ENCODE measurements at regions not wholly inside any gene's neighbourhood (a gene's known extent, or its start where the extent isn't known, plus 50 kb on each side); places are given as distances from the start of the nearest gene placed in this dataset.

- no peaks in the 10 kb centered on the region for H3K27me3 ChIP-seq
- TF ChIP-seq CTCF (IDR thresholded peaks at IDR 0.05): no peak
Observed at GRCh38 chr9:85182383-85182782, 512.9 kb downstream of the NTRK2 start.

GRCh38 chr9:85178474-85178873 is 508.9 kb downstream of the NTRK2 start:
- TF ChIP-seq CTCF (IDR thresholded peaks at IDR 0.05): no peak
- Histone ChIP-seq H3K36me3 (no peaks in the 10 kb centered on the region), H3K27ac (no peak overlapping the region), H3K9me3 (no peaks in the 10 kb centered on the region), H3K4me3 (no peak overlapping the region), H3K4me1 (no peaks in the 10 kb centered on the region), H3K27me3 (no peaks in the 10 kb centered on the region)
- DNase-seq (ENCODE audit: low spot score): no peak

More at GRCh38 chr9:85182383-85182782, 512.9 kb downstream of the NTRK2 start:
- DNase-seq (ENCODE audit: low spot score): no peak
- Histone ChIP-seq H3K36me3 (no peaks in the 10 kb centered on the region), H3K27ac (no peak overlapping the region), H3K4me1 (no peaks in the 10 kb centered on the region), H3K4me3 (no peak overlapping the region), H3K9me3 (no peaks in the 10 kb centered on the region)

- Histone ChIP-seq H3K9me3 (no peaks in the 10 kb centered on the region), H3K36me3 (no peaks in the 10 kb centered on the region), H3K27ac (no peak overlapping the region), H3K27me3 (no peaks in the 10 kb centered on the region), H3K4me3 (no peak overlapping the region), H3K4me1 (peaks cover 0 to 12% of the 10 kb centered on the region in 2 donors)
- no peak for TF ChIP-seq CTCF (IDR thresholded peaks at IDR 0.05)
- DNase-seq (ENCODE audit: low spot score): no peak
Observed at GRCh38 chr9:85173967-85174366, 504.4 kb downstream of the NTRK2 start.

GRCh38 chr9:85172001-85172978 is 502.8 kb downstream of the NTRK2 start:
- no peaks in the 10 kb centered on the region for H3K36me3 ChIP-seq

GRCh38 chr9:85171163-85171562 is 501.6 kb downstream of the NTRK2 start:
- H3K9me3 ChIP-seq: no peaks in the 10 kb centered on the region
- no peak for DNase-seq (ENCODE audit: low spot score)
- TF ChIP-seq CTCF (IDR thresholded peaks at IDR 0.05): no peak

More at GRCh38 chr9:85172001-85172978, 502.8 kb downstream of the NTRK2 start:
- no peak overlapping the region for H3K4me3 ChIP-seq
- no peak overlapping the region for H3K27ac ChIP-seq
- DNase-seq (ENCODE audit: low spot score): no peak
- H3K4me1 ChIP-seq: peaks cover 0 to 12% of the 10 kb centered on the region in 2 donors
- no peaks in the 10 kb centered on the region for H3K9me3 ChIP-seq
- no peaks in the 10 kb centered on the region for H3K27me3 ChIP-seq
- no peak for TF ChIP-seq CTCF (IDR thresholded peaks at IDR 0.05)

More at GRCh38 chr9:85171163-85171562, 501.6 kb downstream of the NTRK2 start:
- Histone ChIP-seq H3K27me3 (no peaks in the 10 kb centered on the region), H3K4me1 (peaks cover 0 to 12% of the 10 kb centered on the region in 2 donors), H3K4me3 (no peak overlapping the region), H3K36me3 (no peaks in the 10 kb centered on the region), H3K27ac (no peak overlapping the region)
